Mucosa of descending colon (tissue), 3 donors: ENCODE measurements at regions not wholly inside any gene's neighbourhood (a gene's known extent, or its start where the extent isn't known, plus 50 kb on each side); places are given as distances from the start of the nearest gene placed in this dataset.

ENCODE experiments used
- ATAC-seq: fragments of 200-7000 bp; cut with Tn5 transposase; one replicate; pipeline ENCODE4 v1.9.1; 2020; ENCODE audit warnings: mild to moderate bottlenecking, moderate library complexity
- DNase-seq, 3 donors: peaks; one replicate each; pipeline ENCODE4 v3.0.0-alpha.2; 2020
- H3K36me3 ChIP-seq: fragments of 200-600 bp; one replicate; pipeline ENCODE4 v1.8.0; 2021; ENCODE audit warnings: low read depth, mild to moderate bottlenecking
- H3K4me1 ChIP-seq: fragments of 200-600 bp; one replicate; pipeline ENCODE4 v1.8.0; 2021; ENCODE audit warnings: low read depth, mild to moderate bottlenecking
- H3K4me3 ChIP-seq: fragments of 200-600 bp; one replicate; pipeline ENCODE4 v1.8.0; 2021; ENCODE audit warnings: mild to moderate bottlenecking
- H3K9me3 ChIP-seq: fragments of 200-600 bp; one replicate; pipeline ENCODE4 v1.8.0; 2021; ENCODE audit warnings: mild to moderate bottlenecking
- CTCF ChIP-seq: fragments of 200-600 bp; IDR thresholded peaks from one replicate; pipeline ENCODE4 v1.8.0; 2022; ENCODE audit warnings: antibody characterized with exemption, mild to moderate bottlenecking
- intact Hi-C, 2 donors: fragments of 100-400 bp; cut with DNase I in 1 of 2; cut with micrococcal nuclease in 1 of 2; formaldehyde crosslinking; loops; one replicate each; pipeline versions ENCODE4 v1.11.0 to v1.11.1; 2022; cut with DNase I, micrococcal nuclease
- donor health status: DM: no; HTN: no; CAD: no; lungs with moderate emphysema.
- donor health status: DM: no; HTN: no; CAD: no.
- donor health status: DM: no; HTN: yes; CAD: no.

- Histone ChIP-seq H3K36me3 (no peaks in the 10 kb centered on the region), H3K4me1 (no peaks in the 10 kb centered on the region), H3K9me3 (no peaks in the 10 kb centered on the region), H3K4me3 (no peak overlapping the region)
- intact Hi-C loops, result no loop called here
- no peak for TF ChIP-seq CTCF
- no peak for DNase-seq
- ATAC-seq, result no peak
Measured at GRCh38 chrX:45454290-45454689, 253.6 kb upstream of the DIPK2B start.

GRCh38 chrX:45449982-45450381 is 249.3 kb upstream of the DIPK2B start:
- TF ChIP-seq CTCF, result no peak

GRCh38 chrX:45447995-45448394 is 247.3 kb upstream of the DIPK2B start:
- no peak for ATAC-seq
- DNase-seq, result no peak
- Histone ChIP-seq H3K4me3 (no peak overlapping the region), H3K4me1 (no peaks in the 10 kb centered on the region), H3K9me3 (no peaks in the 10 kb centered on the region), H3K36me3 (no peaks in the 10 kb centered on the region)
- TF ChIP-seq CTCF, result no peak
- intact Hi-C loops, result no loop called here

More at GRCh38 chrX:45449982-45450381, 249.3 kb upstream of the DIPK2B start:
- intact Hi-C loops, result no loop called here
- ATAC-seq (no peak), DNase-seq (no peak)
- H3K9me3 ChIP-seq, result no peaks in the 10 kb centered on the region
- no peaks in the 10 kb centered on the region for H3K4me1 ChIP-seq
- no peaks in the 10 kb centered on the region for H3K36me3 ChIP-seq
- H3K4me3 ChIP-seq, result no peak overlapping the region

GRCh38 chrX:45447331-45447730 is 246.7 kb upstream of the DIPK2B start:
- no peak for ATAC-seq
- Histone ChIP-seq H3K36me3 (no peaks in the 10 kb centered on the region), H3K4me1 (no peaks in the 10 kb centered on the region), H3K4me3 (no peak overlapping the region), H3K9me3 (no peaks in the 10 kb centered on the region)
- TF ChIP-seq CTCF, result no peak
- DNase-seq, result no peak
- intact Hi-C loops, result no loop called here

- Histone ChIP-seq H3K9me3 (no peaks in the 10 kb centered on the region), H3K36me3 (no peaks in the 10 kb centered on the region), H3K4me1 (no peaks in the 10 kb centered on the region), H3K4me3 (no peak overlapping the region)
- TF ChIP-seq CTCF, result no peak
- ATAC-seq (peak; percentile 92), DNase-seq (no peak)
- intact Hi-C loops, result no loop called here
Measured at GRCh38 chrX:45445745-45446412, 245.2 kb upstream of the DIPK2B start.

- TF ChIP-seq CTCF, result no peak
- intact Hi-C loops, result no loop called here
- H3K4me3 ChIP-seq, result no peak overlapping the region
- H3K36me3 ChIP-seq, result no peaks in the 10 kb centered on the region
- DNase-seq (no peak), ATAC-seq (no peak)
- no peaks in the 10 kb centered on the region for H3K9me3 ChIP-seq
- H3K4me1 ChIP-seq, result no peaks in the 10 kb centered on the region
Measured at GRCh38 chrX:45437186-45437585, 236.5 kb upstream of the DIPK2B start.
